SU-DHL-6 (cell line): ENCODE measurements at regions not wholly inside any gene's neighbourhood (a gene's known extent, or its start where the extent isn't known, plus 50 kb on each side); places are given as distances from the start of the nearest gene placed in this dataset.

Experiments
- H2AFZ ChIP-seq: fragments of 200-600 bp; sonication (generic); 2 replicates; pipeline ENCODE4 v1.6.1; 2014; ENCODE audit warnings: low read depth, mild to moderate bottlenecking, moderate library complexity, mixed read lengths, antibody characterized with exemption, low read length; ENCODE audit not compliant: severe bottlenecking
- H3F3A ChIP-seq: fragments of 200-600 bp; shearing (Covaris generic); 2 replicates; pipeline ENCODE4 v1.6.0; 2016; ENCODE audit warnings: antibody characterized with exemption, mild to moderate bottlenecking; ENCODE audit not compliant: insufficient read depth
- H3K27ac ChIP-seq: fragments of 200-600 bp; sonication (generic); 2 replicates; pipeline ENCODE4 v1.5.1; 2016; ENCODE audit warnings: low read depth, mild to moderate bottlenecking, low read length, moderate library complexity, mixed read lengths
- H3K27me3 ChIP-seq: fragments of 200-600 bp; sonication (generic), shearing (Covaris generic); 2 replicates; pipeline ENCODE4 v1.6.0; 2014; ENCODE audit warnings: mild to moderate bottlenecking, low read length
- H3K36me3 ChIP-seq: fragments of 200-600 bp; sonication (generic); 2 replicates; pipeline ENCODE4 v1.6.1; 2014; ENCODE audit warnings: mild to moderate bottlenecking, low read length, mixed read lengths
- H3K4me2 ChIP-seq: fragments of 300-600, 200-600 bp; shearing (Covaris generic), sonication (generic); 2 replicates; pipeline ENCODE4 v1.6.0; 2014; ENCODE audit warnings: low read length, low read depth, mild to moderate bottlenecking; ENCODE audit not compliant: poor library complexity, severe bottlenecking
- H3K4me3 ChIP-seq: fragments of 200-600 bp; sonication (generic); 2 replicates; pipeline ENCODE4 v1.5.1; 2014; ENCODE audit warnings: antibody characterized with exemption, low read length, mild to moderate bottlenecking, mixed read lengths; ENCODE audit not compliant: insufficient read depth, poor library complexity, severe bottlenecking
- H3K79me2 ChIP-seq: fragments of 200-600 bp; sonication (generic); 2 replicates; pipeline ENCODE4 v1.6.1; 2014; ENCODE audit warnings: mild to moderate bottlenecking, low read length, moderate library complexity; ENCODE audit not compliant: insufficient read depth
- H3K9ac ChIP-seq: fragments of 200-600 bp; sonication (generic); 2 replicates; pipeline ENCODE4 v1.7.0; 2014; ENCODE audit warnings: mild to moderate bottlenecking, low read length
- H3K9me2 ChIP-seq: fragments of 200-600 bp; sonication (generic); replicated peaks from 2 replicates; pipeline ENCODE4 v1.6.1; 2014; ENCODE audit warnings: low read length; ENCODE audit not compliant: insufficient read depth
- H3K9me3 ChIP-seq: fragments of 200-600 bp; sonication (generic); 2 replicates; pipeline ENCODE4 v1.6.1; 2014; ENCODE audit warnings: low read length, mixed read lengths; ENCODE audit not compliant: insufficient read depth
- H4K20me1 ChIP-seq: fragments of 200-600 bp; sonication (generic); 2 replicates; pipeline ENCODE4 v1.6.1; 2014; ENCODE audit warnings: low read depth, mild to moderate bottlenecking, antibody characterized with exemption, low read length, moderate library complexity, mixed read lengths
- CTCF ChIP-seq: fragments of 200-600 bp; sonication (generic); IDR thresholded peaks from one replicate; pipeline ENCODE4 v1.5.1; 2017; ENCODE audit warnings: antibody characterized with exemption, mild to moderate bottlenecking, low read length, moderate library complexity; ENCODE audit not compliant: insufficient read depth, poor library complexity, severe bottlenecking
- EZH2phosphoT487 ChIP-seq: fragments of 200-600 bp; sonication (generic), shearing (Covaris generic); conservative IDR thresholded peaks from 2 replicates; pipeline ENCODE4 v1.6.1; 2018; ENCODE audit warnings: mild to moderate bottlenecking, antibody characterized with exemption, low read length, moderate library complexity, mixed read lengths

- H3K4me3 ChIP-seq = no peak overlapping the region
- H3K9ac ChIP-seq = no peak overlapping the region
- no peak for TF ChIP-seq EZH2phosphoT487
- TF ChIP-seq CTCF = no peak
- H3K9me2 ChIP-seq = no peaks in the 10 kb centered on the region
- no peak overlapping the region for H2AFZ ChIP-seq
- no peak overlapping the region for H3K27ac ChIP-seq
- no peak overlapping the region for H3K4me2 ChIP-seq
- no peaks in the 10 kb centered on the region for H3K27me3 ChIP-seq
- H4K20me1 ChIP-seq = no peaks in the 10 kb centered on the region
- H3K9me3 ChIP-seq = no peaks in the 10 kb centered on the region
- no peaks in the 10 kb centered on the region for H3K36me3 ChIP-seq
- H3F3A ChIP-seq = no peaks in the 10 kb centered on the region
- no peaks in the 10 kb centered on the region for H3K79me2 ChIP-seq
Measured at GRCh38 chr3:69579306-69580041, 159.8 kb upstream of the MITF start.

GRCh38 chr3:69569520-69569919 lies 169.7 kb upstream of the MITF start:
- no peak overlapping the region for H3K27ac ChIP-seq
- no peak overlapping the region for H3K9ac ChIP-seq
- H3K79me2 ChIP-seq = no peaks in the 10 kb centered on the region
- H3F3A ChIP-seq = no peaks in the 10 kb centered on the region
- no peaks in the 10 kb centered on the region for H3K9me2 ChIP-seq
- H3K9me3 ChIP-seq = no peaks in the 10 kb centered on the region
- no peaks in the 10 kb centered on the region for H3K36me3 ChIP-seq
- no peak overlapping the region for H3K4me2 ChIP-seq
- no peaks in the 10 kb centered on the region for H4K20me1 ChIP-seq
- H3K27me3 ChIP-seq = no peaks in the 10 kb centered on the region
- no peak overlapping the region for H3K4me3 ChIP-seq
- no peak for TF ChIP-seq EZH2phosphoT487
- no peak for TF ChIP-seq CTCF
- no peak overlapping the region for H2AFZ ChIP-seq

- no peaks in the 10 kb centered on the region for H3K9me3 ChIP-seq
- TF ChIP-seq EZH2phosphoT487 (no peak), CTCF (no peak)
Measured at GRCh38 chr3:69568951-69569350, 170.3 kb upstream of the MITF start.

More at GRCh38 chr3:69568951-69569350, 170.3 kb upstream of the MITF start:
- H3K4me3 ChIP-seq = no peak overlapping the region
- H3K27me3 ChIP-seq = no peaks in the 10 kb centered on the region
- H4K20me1 ChIP-seq = no peaks in the 10 kb centered on the region
- H3K27ac ChIP-seq = no peak overlapping the region
- H3K36me3 ChIP-seq = no peaks in the 10 kb centered on the region
- no peak overlapping the region for H2AFZ ChIP-seq
- H3K4me2 ChIP-seq = no peak overlapping the region
- no peak overlapping the region for H3K9ac ChIP-seq
- no peaks in the 10 kb centered on the region for H3F3A ChIP-seq
- no peaks in the 10 kb centered on the region for H3K79me2 ChIP-seq
- no peaks in the 10 kb centered on the region for H3K9me2 ChIP-seq
